Panc1 (cell line): ENCODE measurements at regions not wholly inside any gene's neighbourhood (a gene's known extent, or its start where the extent isn't known, plus 50 kb on each side); places are given as distances from the start of the nearest gene placed in this dataset.

ENCODE experiments used
- ATAC-seq: fragments of 200-7000 bp; cut with Tn5 transposase; 2 replicates; pipeline ENCODE4 v1.9.1; 2020; ENCODE audit warnings: mild to moderate bottlenecking, moderate library complexity
- BruUV-seq: library from RNA; stranded (reverse); fragments of 400-500 nt; replicated peaks from 2 replicates; lab custom pipeline; 2021; lab: Mats Ljungman, UMichigan
- CTCF ChIA-PET: fragments of 300-600 bp; sonication (Branson Sonifier 250); formaldehyde crosslinking; loops from one replicate; lab custom pipeline; 2022; ENCODE audit warnings: antibody characterized with exemption; lab: Charles Lee
- POLR2A ChIA-PET: fragments of 300-600 bp; sonication (Branson Sonifier 250); formaldehyde crosslinking; loops from one replicate; lab custom pipeline; 2022; ENCODE audit warnings: antibody characterized with exemption; lab: Charles Lee
- DNase-seq: peaks from one replicate; pipeline ENCODE4 v3.0.0-alpha.2; 2010; ENCODE audit warnings: low read depth, low spot score
- H3K27ac ChIP-seq: 2 replicates; pipeline ENCODE4 v1.5.1; 2011; ENCODE audit warnings: mild to moderate bottlenecking, low read length, inconsistent platforms
- H3K27me3 ChIP-seq: fragments of 200-500 bp; sonication (Bioruptor generic); 2 replicates; pipeline ENCODE4 v1.6.0; 2014; ENCODE audit warnings: low read length, inconsistent platforms; ENCODE audit not compliant: control insufficient read depth, insufficient read depth
- H3K36me3 ChIP-seq: fragments of 200-500 bp; sonication (Bioruptor generic); 2 replicates; pipeline ENCODE4 v1.5.1; 2014; ENCODE audit warnings: inconsistent platforms, mild to moderate bottlenecking, low read length, moderate library complexity; ENCODE audit not compliant: control insufficient read depth, insufficient read depth
- H3K4me1 ChIP-seq: 2 replicates; pipeline ENCODE4 v1.5.1; 2011; ENCODE audit warnings: inconsistent platforms, mild to moderate bottlenecking, low read length, moderate library complexity; ENCODE audit not compliant: control insufficient read depth, insufficient read depth
- H3K4me3 ChIP-seq, 2 experiments: 2 replicates each; pipeline ENCODE4 v1.5.1; 2011 to 2012; ENCODE audit warnings: low read depth in 2 of 2, low read length in 2 of 2, mild to moderate bottlenecking in 2 of 2, inconsistent platforms in 1 of 2, moderate library complexity in 1 of 2
- H3K9me3 ChIP-seq: fragments of 200-500 bp; sonication (Bioruptor generic); 2 replicates; pipeline ENCODE4 v1.5.1; 2014; ENCODE audit warnings: low read depth, mild to moderate bottlenecking, inconsistent platforms, low read length, moderate library complexity; ENCODE audit not compliant: control insufficient read depth, insufficient read depth
- CTCF ChIP-seq: fragments of 450-650 bp; IDR thresholded peaks from 2 replicates; pipeline ENCODE4 v1.5.1; 2017; ENCODE audit warnings: mild to moderate bottlenecking
- POLR2AphosphoS5 ChIP-seq: IDR thresholded peaks from 2 replicates; pipeline ENCODE4 v1.6.1; 2012; ENCODE audit warnings: mild to moderate bottlenecking, low read depth, low read length, moderate library complexity
- REST ChIP-seq, 2 experiments: IDR thresholded peaks; 2 replicates each; pipeline ENCODE4 v1.6.1; 2011 to 2012; ENCODE audit warnings: low read depth in 2 of 2, control low read depth in 1 of 2, low read length in 1 of 2, mild to moderate bottlenecking in 1 of 2, moderate library complexity in 1 of 2; ENCODE audit not compliant: insufficient read depth in 1 of 2
- SIN3A ChIP-seq: IDR thresholded peaks from 2 replicates; pipeline ENCODE4 v1.6.1; 2012; ENCODE audit warnings: low read depth, mild to moderate bottlenecking, low read length, moderate library complexity, borderline replicate concordance; ENCODE audit not compliant: insufficient read depth
- TCF7L2 ChIP-seq: IDR thresholded peaks from 2 replicates; pipeline ENCODE4 v1.6.1; 2011; ENCODE audit warnings: mild to moderate bottlenecking, low read depth, low read length, inconsistent platforms
- in situ Hi-C: cut with HindIII; loops from 2 replicates; pipeline ENCODE4 v1.10.0; 2016; ENCODE audit warnings: low sequenced_read_pairs, low pct_unique_long_range_greater_than_20kb
- intact Hi-C: fragments of 100-400 bp; cut with micrococcal nuclease; formaldehyde crosslinking; loops from one replicate; pipeline ENCODE4 v1.10.0; 2022; ENCODE audit not compliant: unreplicated experiment

- TF ChIP-seq TCF7L2 (no peak; the same call in 1 of the 2 replicates), CTCF (no peak), SIN3A (no peak)
- H3K9me3 ChIP-seq = no peaks in the 10 kb centered on the region
- H3K27me3 ChIP-seq = no peaks in the 10 kb centered on the region
- no peaks in the 10 kb centered on the region for H3K36me3 ChIP-seq
- H3K27ac ChIP-seq = peak overlapping the region; percentile 91
- no TSS peak for BruUV-seq
- CTCF ChIA-PET = interaction anchor here (0.6 kb wide), 1 partner anchor 124 kb away, joined by 14 read pairs; no protein-coding TSS in a partner anchor
- ATAC-seq (no peak; the same call in 1 of the 2 replicates), DNase-seq (no peak)
- in situ Hi-C loops = no loop called here
- peak overlapping the region in 1 of 2 experiments; percentile 14; a peak in 1 of 4 replicates for H3K4me3 ChIP-seq
- POLR2A ChIA-PET = interaction anchor here (0.5 kb wide), 1 partner anchor 43 kb away, joined by 3 read pairs; no protein-coding TSS in a partner anchor
- peaks cover 52% of the 10 kb centered on the region for H3K4me1 ChIP-seq
- intact Hi-C loops = no loop called here
Observed at GRCh38 chr12:123095078-123095881, 55.6 kb downstream of the PITPNM2 start.

- BruUV-seq = no TSS peak
- POLR2A ChIA-PET = interaction anchor here (0.5 kb wide), 1 partner anchor 44 kb away, joined by 3 read pairs; no protein-coding TSS in a partner anchor
- peaks cover 55% of the 10 kb centered on the region for H3K4me1 ChIP-seq
Observed at GRCh38 chr12:123094349-123095077, 56.4 kb downstream of the PITPNM2 start.

More at GRCh38 chr12:123094349-123095077, 56.4 kb downstream of the PITPNM2 start:
- intact Hi-C loops = no loop called here
- CTCF ChIA-PET = interaction anchor here (0.6 kb wide), 1 partner anchor 124 kb away, joined by 14 read pairs; no protein-coding TSS in a partner anchor
- Histone ChIP-seq H3K36me3 (no peaks in the 10 kb centered on the region), H3K9me3 (no peaks in the 10 kb centered on the region), H3K27me3 (no peaks in the 10 kb centered on the region), H3K27ac (peak overlapping the region; percentile 91), H3K4me3 (peak overlapping the region in 1 of 2 experiments; percentile 14; a peak in 1 of 4 replicates)
- TF ChIP-seq SIN3A (no peak), TCF7L2 (peak; percentile 75), POLR2AphosphoS5 (peak; percentile 79; the same call in 1 of the 2 replicates), REST (IDR thresholded peaks at IDR 0.05; ENCODE audit: insufficient read depth in 1 of 2, low read depth in 2 of 2, low read length in 1 of 2) (no peak), CTCF (no peak)
- DNase-seq (peak; percentile 51), ATAC-seq (peak; percentile 92)
- in situ Hi-C loops = no loop called here
